ENCODE measurements at regions not wholly inside any gene's neighbourhood (a gene's known extent, or its start where the extent isn't known, plus 50 kb on each side); places are given as distances from the start of the nearest gene placed in this dataset.

DNA sequence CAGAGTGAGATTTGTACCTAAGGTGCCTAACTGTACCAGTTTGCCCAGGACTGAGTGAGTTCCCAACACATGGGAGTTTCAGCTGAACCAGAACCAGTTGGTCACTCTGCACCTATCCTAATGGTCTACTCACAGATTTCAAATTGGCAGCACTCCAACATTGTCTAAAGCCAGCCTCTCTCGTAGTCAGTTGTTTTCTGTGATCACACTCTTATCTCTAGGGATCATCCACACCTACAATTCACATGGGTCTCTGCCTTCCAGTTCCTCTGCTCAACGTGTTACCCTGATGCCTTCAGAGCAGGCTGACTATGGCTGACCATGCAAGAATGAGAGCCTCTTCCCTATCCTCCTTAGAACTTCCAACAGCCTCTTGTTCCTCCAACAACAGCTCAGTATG, 624.8 kb downstream of the NTRK3 start:
- TF ChIP-seq, protein P1, sequence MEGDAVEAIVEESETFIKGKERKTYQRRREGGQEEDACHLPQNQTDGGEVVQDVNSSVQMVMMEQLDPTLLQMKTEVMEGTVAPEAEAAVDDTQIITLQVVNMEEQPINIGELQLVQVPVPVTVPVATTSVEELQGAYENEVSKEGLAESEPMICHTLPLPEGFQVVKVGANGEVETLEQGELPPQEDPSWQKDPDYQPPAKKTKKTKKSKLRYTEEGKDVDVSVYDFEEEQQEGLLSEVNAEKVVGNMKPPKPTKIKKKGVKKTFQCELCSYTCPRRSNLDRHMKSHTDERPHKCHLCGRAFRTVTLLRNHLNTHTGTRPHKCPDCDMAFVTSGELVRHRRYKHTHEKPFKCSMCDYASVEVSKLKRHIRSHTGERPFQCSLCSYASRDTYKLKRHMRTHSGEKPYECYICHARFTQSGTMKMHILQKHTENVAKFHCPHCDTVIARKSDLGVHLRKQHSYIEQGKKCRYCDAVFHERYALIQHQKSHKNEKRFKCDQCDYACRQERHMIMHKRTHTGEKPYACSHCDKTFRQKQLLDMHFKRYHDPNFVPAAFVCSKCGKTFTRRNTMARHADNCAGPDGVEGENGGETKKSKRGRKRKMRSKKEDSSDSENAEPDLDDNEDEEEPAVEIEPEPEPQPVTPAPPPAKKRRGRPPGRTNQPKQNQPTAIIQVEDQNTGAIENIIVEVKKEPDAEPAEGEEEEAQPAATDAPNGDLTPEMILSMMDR (IDR thresholded peaks at IDR 0.05): no peak
- no peak for TF ChIP-seq POLR2AphosphoS5 (IDR thresholded peaks at IDR 0.05)

All from prostate gland (tissue), 2 donors.